IPS-NIHi11 (cell line): ENCODE measurements at regions not wholly inside any gene's neighbourhood (a gene's known extent, or its start where the extent isn't known, plus 50 kb on each side); places are given as distances from the start of the nearest gene placed in this dataset.
"Not testable (repeated sequence)": the region's sequence is repeated elsewhere in the genome, so short reads cannot be mapped to it uniquely, and the experiment has no call there.

Source experiments
- DNase-seq: peaks from one replicate; pipeline ENCODE4 v3.0.0; 2012; ENCODE audit warnings: mixed read lengths, low spot score

GRCh38 chr18:67455890-67456501 is 60.5 kb downstream of the DSEL start:
- no peak for DNase-seq

DNA sequence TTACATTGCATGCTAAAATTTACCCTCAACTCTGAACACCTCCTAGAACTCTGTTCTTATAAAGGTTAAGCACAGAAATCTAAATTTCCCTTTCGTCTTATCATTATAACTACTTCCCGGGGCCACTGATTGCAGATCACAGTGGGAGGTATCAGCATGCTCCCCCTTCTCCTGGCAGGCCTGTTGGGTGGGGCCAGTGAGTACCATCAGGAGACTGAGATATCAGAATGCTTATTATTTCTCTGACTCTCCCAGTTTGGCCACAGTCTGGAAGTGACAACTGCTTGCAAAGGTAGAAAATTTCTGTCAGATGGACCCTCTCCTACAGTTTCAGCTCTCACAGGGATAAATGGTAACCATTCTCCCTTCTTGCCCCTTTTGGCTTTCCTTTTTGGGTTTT is 62.6 kb downstream of the DSEL start:
- DNase-seq = no peak

DNA sequence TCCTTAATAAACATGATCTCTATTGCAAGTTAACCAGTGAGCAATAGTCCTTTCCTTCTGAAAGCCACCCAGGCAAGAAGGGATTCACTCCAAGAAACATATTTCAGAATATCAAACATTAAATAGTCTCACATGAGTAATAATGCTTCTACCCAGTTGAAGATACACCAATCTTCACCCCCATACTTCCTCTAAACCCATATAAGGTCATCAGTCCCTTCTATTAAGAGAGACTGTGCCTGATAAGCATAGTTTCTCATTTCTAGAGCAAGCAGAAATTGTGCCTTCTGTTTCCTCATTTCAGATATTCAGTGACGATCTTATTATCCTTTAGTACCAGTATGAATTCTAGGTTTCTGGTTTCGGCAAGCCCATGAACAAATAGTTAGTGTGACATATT is 64.6 kb downstream of the DSEL start:
- DNase-seq = no peak

DNA sequence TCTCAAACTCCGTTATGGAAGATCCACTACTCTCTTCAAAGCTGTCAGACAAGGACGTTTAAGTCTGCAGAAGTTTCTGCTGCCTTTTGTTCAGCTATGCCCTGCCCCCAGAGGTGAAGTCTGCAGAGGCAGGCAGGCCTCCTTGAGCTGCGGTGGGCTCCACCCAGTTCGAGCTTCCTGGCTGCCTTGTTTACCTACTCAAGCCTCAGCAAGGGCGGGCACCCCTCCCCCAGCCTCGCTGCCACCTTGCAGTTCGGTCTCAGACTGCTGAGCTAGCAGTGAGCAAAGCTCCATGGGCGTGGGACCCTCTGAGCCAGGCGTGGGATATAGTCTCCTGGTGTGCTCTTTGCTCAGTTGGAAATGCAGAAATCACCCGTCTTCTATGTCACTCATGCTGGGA is 65.4 kb downstream of the DSEL start:
- DNase-seq = not testable (repeated sequence)

GRCh38 chr18:67433971-67434370 is 82.5 kb downstream of the DSEL start:
- no peak for DNase-seq

- DNase-seq = no peak
Observed at GRCh38 chr18:67432806-67433205, 83.7 kb downstream of the DSEL start.

DNA sequence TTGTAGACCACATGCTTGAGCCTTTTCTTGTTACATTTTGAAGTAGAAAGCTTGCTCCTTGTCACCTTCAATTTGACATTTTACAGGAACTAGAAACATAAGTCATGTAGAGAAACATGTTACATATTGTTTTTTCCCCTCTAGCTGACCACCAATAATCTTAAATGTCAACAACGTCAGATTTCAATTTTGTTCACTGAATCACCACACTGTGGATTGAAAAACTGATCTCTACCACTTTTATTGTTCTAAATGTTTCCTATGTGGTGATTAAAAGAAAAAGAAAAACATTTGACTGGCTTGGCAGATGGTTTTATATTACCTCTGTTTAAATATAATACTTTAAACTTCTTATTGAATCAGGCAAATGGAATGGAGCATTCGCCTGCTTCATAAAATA is 87.7 kb downstream of the DSEL start:
- no peak for DNase-seq

DNA sequence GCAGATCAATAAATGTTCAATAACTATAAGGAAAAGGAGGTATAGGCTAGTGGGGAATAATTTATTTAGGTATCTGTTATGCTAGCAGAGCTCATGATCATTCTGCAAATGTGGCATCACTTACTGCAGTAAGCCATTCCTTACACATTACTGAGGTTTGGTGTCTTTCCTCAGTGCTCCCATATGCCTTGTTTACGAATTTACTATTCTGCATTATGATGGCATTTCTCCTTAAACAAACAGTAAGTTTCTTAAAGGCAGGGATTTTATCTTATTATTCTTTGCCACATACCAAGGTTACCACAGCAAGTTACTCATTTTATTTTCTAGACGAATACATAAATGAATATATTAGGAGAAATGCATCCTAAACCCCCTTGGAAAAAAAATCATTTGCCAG is 88.4 kb downstream of the DSEL start:
- DNase-seq = no peak

DNA sequence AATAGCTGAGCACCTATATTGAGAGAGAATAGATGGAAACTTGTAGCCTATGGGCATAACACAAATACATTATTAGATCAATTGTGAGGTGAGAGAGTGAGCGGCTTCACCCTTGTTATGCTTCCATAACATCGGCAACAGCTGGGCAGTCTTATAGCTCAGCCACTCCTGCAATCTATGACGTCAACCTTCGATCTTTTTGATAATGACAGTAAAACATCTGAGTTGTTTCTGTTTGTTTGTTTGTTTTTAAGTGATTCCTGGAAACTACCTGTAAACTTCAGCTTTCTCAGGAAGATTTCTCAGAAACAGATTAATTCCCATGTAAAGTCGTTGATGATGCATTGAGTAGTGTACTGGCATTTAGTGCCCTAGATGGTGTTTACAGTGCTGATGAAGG is 90.0 kb downstream of the DSEL start:
- no peak for DNase-seq

GRCh38 chr18:67425672-67426071 is 90.8 kb downstream of the DSEL start:
- DNase-seq = no peak

DNA sequence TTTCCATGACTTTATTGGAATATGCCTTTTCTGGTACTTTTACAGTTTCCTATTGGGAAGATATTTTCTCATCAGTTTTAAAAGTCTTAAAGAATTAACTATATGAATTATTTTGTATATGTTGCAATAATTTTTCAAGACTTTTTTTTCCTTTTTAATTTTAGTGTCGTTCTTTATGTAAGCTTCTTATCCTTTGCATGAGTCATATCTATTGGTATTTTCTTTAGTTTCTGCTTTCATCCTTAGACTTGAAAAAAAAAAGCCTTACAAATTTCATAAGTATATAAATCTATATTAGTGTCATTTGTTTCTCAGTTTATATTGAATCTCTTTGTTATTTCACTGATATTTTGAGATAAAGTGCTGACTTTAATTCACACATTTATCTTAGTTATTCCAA is 94.9 kb downstream of the DSEL start:
- DNase-seq = no peak

DNA sequence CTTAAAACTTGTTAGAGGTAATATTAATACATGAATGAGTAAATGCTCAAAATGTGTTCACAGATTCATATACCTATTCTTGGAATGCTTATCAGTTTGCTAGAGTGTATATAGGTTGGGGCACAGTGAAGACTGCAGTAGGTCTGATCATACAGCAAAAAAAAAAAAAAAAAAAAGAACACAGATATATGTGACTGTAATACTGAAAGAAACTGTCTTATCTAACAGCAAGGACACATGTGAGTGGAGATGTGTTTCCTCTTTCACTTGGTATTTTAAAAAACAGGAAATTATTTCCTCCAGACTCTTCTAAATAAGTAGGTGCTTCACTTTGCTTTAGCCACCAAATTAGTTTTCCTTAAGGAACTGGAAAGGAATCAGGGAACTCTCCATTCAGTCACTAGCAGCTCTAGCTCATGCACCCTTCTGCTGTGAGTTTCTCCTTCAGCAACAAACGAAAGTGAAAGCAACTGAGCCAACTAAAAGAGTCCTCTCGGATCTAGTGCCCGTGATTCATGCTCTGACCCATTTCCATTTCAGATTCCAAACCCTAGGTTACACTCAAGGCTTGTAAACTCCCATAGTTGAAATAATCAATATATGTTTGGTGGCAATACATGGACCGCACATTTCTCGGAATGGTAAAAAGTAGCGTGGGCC is 98.5 kb downstream of the DSEL start:
- DNase-seq = no peak

GRCh38 chr18:67411116-67411515 is 105.4 kb downstream of the DSEL start:
- DNase-seq = no peak

DNA sequence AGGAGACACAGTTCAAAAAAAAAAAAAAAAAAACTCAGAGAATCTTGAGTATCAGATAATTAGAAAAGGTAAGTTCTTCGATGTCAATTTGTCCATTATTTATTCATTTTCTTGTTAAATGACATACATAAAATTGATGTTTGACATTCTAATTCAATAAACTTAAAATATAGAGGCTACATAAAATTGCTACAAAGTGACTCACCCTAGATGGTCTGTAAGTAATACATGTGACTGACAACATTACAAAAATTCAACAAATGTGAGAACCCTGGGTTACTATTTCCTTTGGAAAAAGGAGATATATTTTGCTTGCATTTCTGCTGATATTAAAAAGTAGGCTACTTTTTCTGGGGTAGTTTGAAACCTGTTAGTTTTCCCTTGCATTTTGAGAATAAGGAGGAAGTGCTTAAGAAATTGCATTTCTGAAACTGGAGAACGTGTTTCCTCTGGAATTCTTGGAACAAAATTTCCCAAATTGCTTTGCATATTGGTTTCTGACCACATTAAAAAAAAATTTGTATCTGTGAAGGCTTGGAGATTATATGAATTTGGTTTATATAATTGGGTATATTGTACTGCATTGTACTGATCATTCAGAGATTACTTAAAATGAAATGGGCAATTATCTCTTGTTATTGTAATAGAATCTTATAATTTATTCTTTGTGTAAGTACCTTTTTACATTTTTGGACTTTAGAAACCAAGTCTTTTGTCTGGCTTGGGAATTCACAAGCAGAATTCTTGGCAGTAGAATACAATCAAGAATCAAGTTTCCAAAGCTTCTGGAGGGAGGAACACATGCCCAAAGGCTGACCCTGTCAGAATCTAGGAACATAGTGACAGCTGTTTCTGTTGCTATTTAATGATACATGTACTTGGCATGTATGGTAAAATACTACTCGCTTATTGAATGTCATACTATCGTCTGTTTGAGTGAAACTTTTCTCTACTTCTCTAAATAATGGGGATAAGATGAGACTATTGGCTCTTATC is 106.1 kb downstream of the DSEL start:
- DNase-seq = no peak

- DNase-seq = no peak
Observed at GRCh38 chr18:67408240-67408639, 108.3 kb downstream of the DSEL start.

DNA sequence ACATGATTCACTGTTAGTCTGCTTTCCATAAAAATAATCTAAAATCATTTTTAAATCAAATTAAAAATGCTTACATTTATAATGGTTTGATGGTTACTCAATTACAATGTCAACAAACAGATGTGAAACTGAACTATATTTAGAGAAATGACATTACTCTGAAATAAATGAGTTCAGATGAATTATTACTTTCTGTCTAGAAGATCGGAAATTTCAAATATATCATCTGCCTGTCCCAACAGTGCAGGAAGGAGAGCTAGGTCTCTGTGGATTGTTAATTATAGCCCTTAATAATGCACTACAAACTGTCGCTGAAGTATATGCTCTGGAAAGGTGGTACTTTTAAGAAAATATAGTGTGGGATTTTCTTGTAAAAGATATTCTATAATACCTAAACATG is 109.8 kb downstream of the DSEL start:
- no peak for DNase-seq

- DNase-seq = no peak
Observed at GRCh38 chr18:67402543-67402942, 114.0 kb downstream of the DSEL start.

DNA sequence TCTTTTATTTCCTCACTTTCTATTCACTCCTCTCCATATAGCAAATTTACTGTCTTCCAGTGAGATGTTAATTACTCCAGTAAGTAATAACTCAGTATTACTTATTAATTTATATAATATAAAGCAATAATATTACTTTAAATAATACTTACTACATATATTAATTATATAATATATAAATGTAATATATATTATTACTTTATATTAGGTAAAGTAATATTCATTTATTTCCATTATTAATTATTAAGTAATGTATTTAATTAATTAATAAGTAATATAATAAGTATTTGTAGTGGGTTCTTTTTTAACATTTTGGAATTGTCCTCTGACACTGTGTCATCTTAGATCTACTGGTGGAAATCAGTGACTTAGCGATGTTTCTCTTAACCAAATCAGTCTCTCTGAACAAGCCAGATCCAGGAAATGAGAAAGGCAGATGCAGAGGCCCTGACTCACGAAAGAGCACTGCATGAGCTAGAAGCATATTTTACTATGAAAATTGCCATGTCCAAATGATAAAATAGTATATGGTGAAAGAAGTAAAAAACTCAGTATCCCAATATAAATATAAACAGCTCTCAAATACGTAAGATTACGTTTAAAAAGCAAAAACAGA is 115.9 kb downstream of the DSEL start:
- no peak for DNase-seq

DNA sequence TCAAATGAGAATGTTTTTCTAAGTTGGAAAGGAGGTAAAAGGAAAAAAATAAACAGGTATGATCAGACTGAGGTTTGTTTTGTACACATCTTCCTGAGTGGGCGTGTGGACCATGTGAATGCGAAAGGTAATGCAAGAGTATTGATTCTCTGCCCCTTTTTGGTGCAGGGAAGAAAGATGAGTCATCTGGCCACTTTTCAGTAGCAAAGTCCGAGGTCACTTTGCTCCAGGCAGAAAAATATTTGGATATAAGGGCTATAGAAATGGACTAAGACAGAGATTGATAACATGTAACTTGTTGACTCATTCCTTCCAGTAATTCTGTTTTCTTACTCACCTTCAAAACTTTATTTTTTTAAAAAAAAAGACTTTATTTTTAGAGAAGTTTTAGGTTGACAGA is 130.5 kb downstream of the DSEL start:
- no peak for DNase-seq

DNA sequence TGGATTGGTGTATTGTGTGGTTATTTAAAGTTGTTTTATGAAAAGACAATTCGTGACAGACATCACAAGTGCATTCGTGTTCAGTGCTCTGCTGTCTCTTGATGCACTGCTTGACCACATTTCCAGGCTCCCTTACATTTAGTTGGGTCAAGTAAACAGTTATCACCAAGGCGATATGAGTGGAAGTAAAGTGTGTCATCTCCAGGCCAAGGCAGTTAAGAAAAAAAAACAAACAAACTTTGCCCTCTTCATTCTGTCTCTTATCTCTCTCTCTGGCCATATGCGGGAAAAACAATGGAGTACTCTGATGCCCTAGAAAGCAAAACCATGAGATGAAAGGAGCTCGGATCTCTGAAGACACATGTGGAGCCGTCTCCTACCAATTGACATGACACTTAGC is 131.1 kb downstream of the DSEL start:
- DNase-seq = no peak

GRCh38 chr18:67384057-67384456 is 132.5 kb downstream of the DSEL start:
- DNase-seq = not testable (repeated sequence)

DNA sequence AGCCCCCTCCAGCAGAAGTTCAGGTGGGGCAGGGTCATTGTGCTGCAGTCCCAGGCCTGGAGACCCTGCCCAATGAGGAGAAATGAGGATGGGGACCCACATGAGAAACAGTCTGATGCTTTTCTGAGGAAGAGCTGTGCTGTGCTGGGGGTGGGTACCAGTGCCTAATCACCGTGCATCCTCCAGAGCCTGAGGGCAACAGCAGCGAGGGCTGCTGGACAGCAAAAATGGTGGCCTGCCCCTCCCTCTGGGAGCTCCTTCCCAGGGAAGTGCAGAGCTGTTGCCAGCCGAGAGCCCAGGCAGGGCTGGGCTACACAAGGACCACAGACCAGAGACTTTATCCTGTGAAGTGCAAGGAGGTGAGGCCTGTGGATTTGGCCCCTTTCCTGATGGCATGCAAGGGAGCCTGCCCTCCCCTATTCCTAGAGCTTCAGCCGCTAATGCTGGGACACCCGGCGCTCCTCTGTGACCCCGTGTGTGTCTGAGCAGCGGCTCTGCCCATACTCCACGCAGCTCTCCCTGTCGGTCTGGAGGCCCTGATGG is 134.8 kb downstream of the DSEL start:
- no peak for DNase-seq
